Peyer's patch (tissue), 4 donors: ENCODE measurements at regions not wholly inside any gene's neighbourhood (a gene's known extent, or its start where the extent isn't known, plus 50 kb on each side); places are given as distances from the start of the nearest gene placed in this dataset.

Source experiments
- DNase-seq, 3 donors: peaks; one replicate each; pipeline ENCODE4 v3.0.0-alpha.2; 2017 to 2019
- H3K27ac ChIP-seq, 4 donors: fragments of 200-600 bp; sonication (generic); one replicate each; pipeline ENCODE4 v1.5.1; 2016 to 2019
- H3K27me3 ChIP-seq, 2 donors: fragments of 200-600 bp; sonication (generic); one replicate each; pipeline ENCODE4 v1.5.1; 2019
- H3K36me3 ChIP-seq, 3 donors: fragments of 200-600 bp; sonication (generic); one replicate each; pipeline ENCODE4 v1.5.1; 2016 to 2019
- H3K4me1 ChIP-seq, 4 donors: fragments of 200-600 bp; sonication (generic); one replicate each; pipeline ENCODE4 v1.5.1; 2016 to 2019
- H3K4me3 ChIP-seq, 4 donors: fragments of 200-600 bp; sonication (generic); 1 replicate in 3 of 4; 2 replicates in 1 of 4; pipeline ENCODE4 v1.5.1; 2016 to 2019; ENCODE audit warnings: mild to moderate bottlenecking in 1 of 4
- H3K9me3 ChIP-seq, 4 donors: fragments of 200-600 bp; sonication (generic); one replicate each; pipeline ENCODE4 v1.5.1; 2016 to 2019; ENCODE audit warnings: mild to moderate bottlenecking in 1 of 4
- POLR2A ChIP-seq, 2 donors: fragments of 450-650 bp; IDR thresholded peaks; one replicate each; pipeline ENCODE4 v1.5.1; 2017; ENCODE audit warnings: antibody characterized with exemption in 2 of 2, mild to moderate bottlenecking in 2 of 2, moderate library complexity in 2 of 2
- TF ChIP-seq, protein P1 (sequence below), 6 experiments: fragments of 450-650 bp in 4 of 6; fragments of 200-600 bp in 2 of 6; sonication (generic) in 1 of 6; IDR thresholded peaks; one replicate each; pipeline ENCODE4 v1.5.1; 2017 to 2019; ENCODE audit warnings: antibody characterized with exemption in 6 of 6, mild to moderate bottlenecking in 3 of 6, moderate library complexity in 1 of 6

DNA sequence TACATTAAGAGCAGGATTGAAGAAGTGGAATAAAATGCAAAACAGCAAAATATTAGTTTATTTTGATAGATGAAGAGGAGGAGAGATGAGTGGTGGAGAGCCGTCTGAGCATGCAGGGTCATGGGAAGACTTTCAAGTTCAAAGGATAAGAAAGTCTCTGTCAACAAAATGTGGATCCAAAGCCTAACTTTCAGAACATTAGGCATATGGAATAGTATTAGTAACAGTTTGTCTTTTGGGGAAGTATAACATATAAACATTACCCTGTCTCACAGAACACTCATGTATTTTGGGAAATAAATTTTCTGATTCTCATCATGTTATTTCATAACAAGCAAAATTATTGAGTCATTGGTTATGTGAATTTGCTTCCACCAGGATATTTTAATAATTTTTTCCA, 104.3 kb upstream of the CEP126 start:
- Histone ChIP-seq H3K4me1 (no peaks in the 10 kb centered on the region), H3K27ac (no peak overlapping the region), H3K4me3 (no peak overlapping the region), H3K27me3 (no peaks in the 10 kb centered on the region), H3K36me3 (no peaks in the 10 kb centered on the region), H3K9me3 (no peaks in the 10 kb centered on the region)
- DNase-seq = no peak
- TF ChIP-seq, protein P1, sequence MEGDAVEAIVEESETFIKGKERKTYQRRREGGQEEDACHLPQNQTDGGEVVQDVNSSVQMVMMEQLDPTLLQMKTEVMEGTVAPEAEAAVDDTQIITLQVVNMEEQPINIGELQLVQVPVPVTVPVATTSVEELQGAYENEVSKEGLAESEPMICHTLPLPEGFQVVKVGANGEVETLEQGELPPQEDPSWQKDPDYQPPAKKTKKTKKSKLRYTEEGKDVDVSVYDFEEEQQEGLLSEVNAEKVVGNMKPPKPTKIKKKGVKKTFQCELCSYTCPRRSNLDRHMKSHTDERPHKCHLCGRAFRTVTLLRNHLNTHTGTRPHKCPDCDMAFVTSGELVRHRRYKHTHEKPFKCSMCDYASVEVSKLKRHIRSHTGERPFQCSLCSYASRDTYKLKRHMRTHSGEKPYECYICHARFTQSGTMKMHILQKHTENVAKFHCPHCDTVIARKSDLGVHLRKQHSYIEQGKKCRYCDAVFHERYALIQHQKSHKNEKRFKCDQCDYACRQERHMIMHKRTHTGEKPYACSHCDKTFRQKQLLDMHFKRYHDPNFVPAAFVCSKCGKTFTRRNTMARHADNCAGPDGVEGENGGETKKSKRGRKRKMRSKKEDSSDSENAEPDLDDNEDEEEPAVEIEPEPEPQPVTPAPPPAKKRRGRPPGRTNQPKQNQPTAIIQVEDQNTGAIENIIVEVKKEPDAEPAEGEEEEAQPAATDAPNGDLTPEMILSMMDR (IDR thresholded peaks at IDR 0.05) = no peak
- no peak for TF ChIP-seq POLR2A (IDR thresholded peaks at IDR 0.05)

DNA sequence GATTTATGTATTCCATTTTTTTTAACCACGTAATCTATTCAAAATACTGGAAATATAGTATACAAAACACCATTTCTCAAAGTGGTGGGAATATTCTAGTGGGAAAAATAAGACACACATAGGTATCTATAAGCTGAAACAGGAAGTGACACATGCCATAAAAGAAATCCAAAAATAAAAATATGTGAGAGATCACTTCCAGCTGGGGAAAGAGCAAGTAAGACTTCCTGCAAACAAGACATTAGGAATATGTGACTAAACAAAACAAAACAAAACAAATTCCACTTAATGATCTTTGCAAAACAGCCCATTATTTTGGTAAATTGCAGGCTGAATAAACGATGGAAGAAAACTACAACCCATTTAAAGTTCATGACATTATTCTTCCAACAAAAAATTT, 107.3 kb upstream of the CEP126 start:
- TF ChIP-seq POLR2A (IDR thresholded peaks at IDR 0.05) = no peak
- TF ChIP-seq, protein P1 (IDR thresholded peaks at IDR 0.05) = no peak
- Histone ChIP-seq H3K36me3 (no peaks in the 10 kb centered on the region), H3K27me3 (no peaks in the 10 kb centered on the region), H3K9me3 (no peaks in the 10 kb centered on the region), H3K27ac (no peak overlapping the region), H3K4me3 (no peak overlapping the region), H3K4me1 (no peaks in the 10 kb centered on the region)
- DNase-seq = no peak

DNA sequence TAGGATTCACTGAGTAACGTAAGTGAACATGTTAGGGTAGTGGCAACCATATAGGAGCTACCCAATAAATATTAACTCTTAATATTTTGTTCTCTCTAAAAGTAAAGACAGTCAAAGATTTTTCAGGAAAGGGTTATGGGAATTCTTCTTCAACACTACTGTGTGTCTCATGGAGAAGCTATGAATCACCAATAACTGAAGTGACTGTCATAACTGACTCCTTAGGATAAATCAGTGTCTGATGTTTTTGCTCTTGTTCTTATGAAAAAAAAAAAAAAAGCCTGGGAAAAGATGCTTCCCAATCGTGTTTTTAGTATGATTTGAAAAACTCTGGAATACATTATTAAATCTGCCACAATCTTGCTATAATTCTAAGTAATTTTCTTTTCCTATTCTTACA, 111.2 kb upstream of the CEP126 start:
- Histone ChIP-seq H3K36me3 (no peaks in the 10 kb centered on the region), H3K4me3 (no peak overlapping the region), H3K9me3 (no peaks in the 10 kb centered on the region), H3K27me3 (no peaks in the 10 kb centered on the region), H3K27ac (no peak overlapping the region), H3K4me1 (no peaks in the 10 kb centered on the region)
- TF ChIP-seq, protein P1 (IDR thresholded peaks at IDR 0.05) = no peak
- no peak for TF ChIP-seq POLR2A (IDR thresholded peaks at IDR 0.05)
- DNase-seq = no peak

DNA sequence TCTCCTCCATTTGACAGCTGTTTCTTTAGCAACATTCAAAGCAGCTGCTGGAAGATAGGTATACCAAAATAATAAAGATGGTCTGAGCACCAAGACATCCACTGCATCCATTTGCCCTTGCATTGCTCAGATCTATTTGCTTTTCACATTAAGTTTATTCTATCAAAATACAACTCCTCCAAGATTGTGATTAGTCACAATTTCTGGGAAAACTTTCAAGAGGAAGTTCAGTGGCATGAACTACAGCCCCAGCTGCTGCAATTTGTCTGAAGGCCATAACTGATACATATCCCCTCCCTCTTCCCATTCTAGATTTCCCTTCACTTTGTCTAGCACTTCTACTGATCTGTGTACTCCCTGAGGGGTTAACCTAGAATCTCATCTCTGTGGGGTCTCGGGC, 117.5 kb upstream of the CEP126 start:
- no peaks in the 10 kb centered on the region for H3K36me3 ChIP-seq
- TF ChIP-seq, protein P1 (IDR thresholded peaks at IDR 0.05) = no peak
- TF ChIP-seq POLR2A (IDR thresholded peaks at IDR 0.05) = no peak
- DNase-seq = no peak

DNA sequence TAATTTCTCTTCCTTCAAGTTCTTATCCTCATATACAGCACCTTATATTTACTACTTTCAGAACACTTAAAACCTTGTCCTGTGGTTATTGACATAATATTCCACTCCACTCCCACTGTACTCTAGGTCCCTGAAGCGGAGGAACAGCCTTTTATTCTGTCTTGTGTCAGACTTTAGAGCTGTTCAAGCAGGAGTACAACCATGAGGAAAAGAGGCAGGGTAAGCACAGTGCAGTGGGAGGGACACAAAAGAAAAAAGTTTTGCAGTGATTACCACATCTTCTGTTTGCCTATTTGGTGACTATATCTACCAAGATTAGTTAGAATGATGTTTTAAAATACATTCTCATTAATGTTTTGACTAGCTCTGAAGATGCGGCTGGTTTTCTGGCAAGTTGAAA, 122.0 kb upstream of the CEP126 start:
- Histone ChIP-seq H3K4me3 (no peak overlapping the region), H3K27ac (no peak overlapping the region), H3K27me3 (no peaks in the 10 kb centered on the region), H3K9me3 (no peaks in the 10 kb centered on the region), H3K4me1 (no peaks in the 10 kb centered on the region), H3K36me3 (no peaks in the 10 kb centered on the region)
- no peak for TF ChIP-seq POLR2A (IDR thresholded peaks at IDR 0.05)
- TF ChIP-seq, protein P1 (IDR thresholded peaks at IDR 0.05) = no peak
- no peak for DNase-seq

More for the DNA sequence above, 117.5 kb upstream of the CEP126 start:
- no peak overlapping the region for H3K4me3 ChIP-seq
- no peaks in the 10 kb centered on the region for H3K4me1 ChIP-seq
- no peaks in the 10 kb centered on the region for H3K27me3 ChIP-seq
- no peaks in the 10 kb centered on the region for H3K9me3 ChIP-seq
- no peak overlapping the region for H3K27ac ChIP-seq

DNA sequence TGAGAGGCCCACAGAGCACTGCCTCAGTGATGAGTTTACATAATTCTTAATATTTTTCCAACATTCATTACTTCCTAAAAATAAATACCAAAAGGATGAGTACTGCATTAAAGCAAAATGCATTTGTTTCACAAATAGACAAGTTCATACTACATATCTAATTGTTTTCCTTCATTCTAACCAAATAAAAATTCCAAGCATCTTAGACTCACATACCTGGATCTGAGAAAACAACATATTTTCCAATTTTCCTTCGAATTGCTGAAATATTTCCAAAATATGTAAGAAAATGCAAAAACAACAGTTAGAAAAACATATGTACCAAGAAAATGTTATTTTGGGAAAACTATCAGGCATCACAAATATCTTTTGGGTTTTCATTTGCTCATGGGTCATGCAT, 127.9 kb upstream of the CEP126 start:
- H3K4me3 ChIP-seq = no peak overlapping the region
- H3K9me3 ChIP-seq = no peaks in the 10 kb centered on the region
- DNase-seq = no peak
- H3K27me3 ChIP-seq = no peaks in the 10 kb centered on the region
- no peak overlapping the region for H3K27ac ChIP-seq
- TF ChIP-seq, protein P1 (IDR thresholded peaks at IDR 0.05) = no peak
- TF ChIP-seq POLR2A (IDR thresholded peaks at IDR 0.05) = no peak
- H3K36me3 ChIP-seq = no peaks in the 10 kb centered on the region
- H3K4me1 ChIP-seq = no peaks in the 10 kb centered on the region
